Endothelial cell of umbilical vein (primary cell): ENCODE measurements at regions not wholly inside any gene's neighbourhood (a gene's known extent, or its start where the extent isn't known, plus 50 kb on each side); places are given as distances from the start of the nearest gene placed in this dataset.

Source experiments
- EZH2 ChIP-seq: IDR thresholded peaks from 2 replicates; pipeline ENCODE4 v1.6.1; 2012; ENCODE audit warnings: borderline replicate concordance, low read depth, mild to moderate bottlenecking, moderate library complexity, low read length, inconsistent platforms; ENCODE audit not compliant: severe bottlenecking
- FOS ChIP-seq: IDR thresholded peaks from 2 replicates; pipeline ENCODE4 v1.6.1; 2011; ENCODE audit warnings: mild to moderate bottlenecking, low read length, moderate library complexity, borderline replicate concordance; ENCODE audit not compliant: insufficient read depth
- JUN ChIP-seq: IDR thresholded peaks from 2 replicates; pipeline ENCODE4 v1.6.1; 2011; ENCODE audit warnings: borderline replicate concordance, low read depth; ENCODE audit not compliant: insufficient read length, insufficient read depth
- POLR2A ChIP-seq: IDR thresholded peaks from 2 replicates; pipeline ENCODE4 v1.6.1; 2012; ENCODE audit warnings: low read depth, mild to moderate bottlenecking, control low read depth, low read length
- POLR2AphosphoS5 ChIP-seq: IDR thresholded peaks from 2 replicates; pipeline ENCODE4 v1.6.1; 2012; ENCODE audit warnings: low read depth, mild to moderate bottlenecking, control low read depth, low read length, moderate library complexity; ENCODE audit not compliant: insufficient read depth
- TF ChIP-seq, protein P1 (sequence below), 2 donors: IDR thresholded peaks; 1 replicate in 1 of 2; 2 replicates in 1 of 2; pipeline ENCODE4 v1.5.1; 2011; ENCODE audit warnings: low read length in 2 of 2, mild to moderate bottlenecking in 2 of 2, moderate library complexity in 2 of 2, control low read depth in 1 of 2, inconsistent platforms in 1 of 2, low read depth in 1 of 2; ENCODE audit not compliant: insufficient read depth in 1 of 2; ENCODE audit errors: extremely low read depth in 1 of 2
- TF ChIP-seq, protein P2 (sequence below): IDR thresholded peaks from 2 replicates; pipeline ENCODE4 v1.6.1; 2011; ENCODE audit not compliant: insufficient read depth, insufficient read length

GRCh38 chr5:3116366-3116765, 364.9 kb upstream of the IRX2 start:
- TF ChIP-seq POLR2A = no peak
- no peak for TF ChIP-seq POLR2AphosphoS5
- TF ChIP-seq, protein P1, sequence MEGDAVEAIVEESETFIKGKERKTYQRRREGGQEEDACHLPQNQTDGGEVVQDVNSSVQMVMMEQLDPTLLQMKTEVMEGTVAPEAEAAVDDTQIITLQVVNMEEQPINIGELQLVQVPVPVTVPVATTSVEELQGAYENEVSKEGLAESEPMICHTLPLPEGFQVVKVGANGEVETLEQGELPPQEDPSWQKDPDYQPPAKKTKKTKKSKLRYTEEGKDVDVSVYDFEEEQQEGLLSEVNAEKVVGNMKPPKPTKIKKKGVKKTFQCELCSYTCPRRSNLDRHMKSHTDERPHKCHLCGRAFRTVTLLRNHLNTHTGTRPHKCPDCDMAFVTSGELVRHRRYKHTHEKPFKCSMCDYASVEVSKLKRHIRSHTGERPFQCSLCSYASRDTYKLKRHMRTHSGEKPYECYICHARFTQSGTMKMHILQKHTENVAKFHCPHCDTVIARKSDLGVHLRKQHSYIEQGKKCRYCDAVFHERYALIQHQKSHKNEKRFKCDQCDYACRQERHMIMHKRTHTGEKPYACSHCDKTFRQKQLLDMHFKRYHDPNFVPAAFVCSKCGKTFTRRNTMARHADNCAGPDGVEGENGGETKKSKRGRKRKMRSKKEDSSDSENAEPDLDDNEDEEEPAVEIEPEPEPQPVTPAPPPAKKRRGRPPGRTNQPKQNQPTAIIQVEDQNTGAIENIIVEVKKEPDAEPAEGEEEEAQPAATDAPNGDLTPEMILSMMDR (IDR thresholded peaks at IDR 0.05; ENCODE audit: extremely low read depth in 1 of 2, insufficient read depth in 1 of 2, low read depth in 1 of 2, low read length in 2 of 2) = no peak
- no peak for TF ChIP-seq EZH2
- no peak for TF ChIP-seq FOS
- TF ChIP-seq, protein P2, sequence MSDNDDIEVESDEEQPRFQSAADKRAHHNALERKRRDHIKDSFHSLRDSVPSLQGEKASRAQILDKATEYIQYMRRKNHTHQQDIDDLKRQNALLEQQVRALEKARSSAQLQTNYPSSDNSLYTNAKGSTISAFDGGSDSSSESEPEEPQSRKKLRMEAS = no peak
- no peak for TF ChIP-seq JUN
